ENCODE measurements at regions not wholly inside any gene's neighbourhood (a gene's known extent, or its start where the extent isn't known, plus 50 kb on each side); places are given as distances from the start of the nearest gene placed in this dataset.

DNA sequence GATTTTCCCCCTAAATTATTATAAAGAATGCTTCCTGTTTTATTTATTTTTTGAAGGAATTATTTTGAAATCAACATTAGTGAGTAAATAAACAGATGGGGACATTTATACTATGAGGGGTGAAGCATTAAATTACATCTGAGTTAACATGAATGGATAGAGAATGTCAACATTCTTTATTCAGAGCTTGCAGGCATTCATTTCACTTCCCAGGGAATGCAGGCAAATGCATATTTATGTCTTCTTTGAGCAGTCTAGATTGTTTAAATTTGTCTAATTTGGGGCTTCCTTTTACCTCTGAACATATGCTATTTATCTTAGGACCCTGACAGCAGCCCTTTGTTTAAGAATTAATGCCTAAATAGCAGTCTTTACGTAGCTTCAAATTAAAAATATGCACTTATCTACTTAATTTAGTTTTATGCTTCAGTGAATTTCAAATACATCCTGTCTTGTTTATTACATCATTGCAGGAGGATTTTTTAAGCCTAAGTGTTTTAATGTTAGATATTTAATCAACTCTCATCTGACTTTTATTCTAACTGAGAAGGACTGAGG is 630.5 kb upstream of the LMCD1 start:
- no peaks in the 10 kb centered on the region for H3K27me3 Mint-ChIP-seq

DNA sequence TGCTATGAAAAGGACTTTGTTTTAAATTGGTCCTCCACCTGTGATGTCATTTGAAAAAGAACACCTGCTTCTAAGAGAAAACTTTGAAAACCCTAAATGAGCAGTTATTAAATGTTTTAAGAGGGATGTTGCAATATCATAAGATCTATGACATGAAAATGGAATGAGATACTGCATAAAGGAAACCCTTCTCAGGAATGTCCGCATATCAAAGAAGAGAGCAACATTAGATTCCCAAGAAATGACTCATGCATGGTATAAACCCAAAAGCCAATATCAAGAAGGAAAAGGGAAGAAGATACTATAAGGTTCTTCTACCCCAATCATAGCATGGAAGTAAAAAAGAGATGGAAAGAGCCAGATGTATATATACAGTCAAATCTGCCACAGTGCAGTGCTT is 627.5 kb upstream of the LMCD1 start:
- Mint-ChIP-seq H3K4me1 (ENCODE audit: low read depth) (peaks cover 31% of the 10 kb centered on the region), H3K27ac (no peak overlapping the region), H3K27me3 (no peaks in the 10 kb centered on the region), H3K9me3 (peaks cover 10% of the 10 kb centered on the region), H3K36me3 (ENCODE audit: low read depth) (no peaks in the 10 kb centered on the region), H3K4me3 (no peak overlapping the region)
- DNase-seq = no peak

More for the DNA sequence above, 630.5 kb upstream of the LMCD1 start:
- Mint-ChIP-seq H3K4me3 (no peak overlapping the region), H3K27ac (no peak overlapping the region), H3K4me1 (ENCODE audit: low read depth) (peaks cover 16% of the 10 kb centered on the region), H3K9me3 (peaks cover 6% of the 10 kb centered on the region), H3K36me3 (ENCODE audit: low read depth) (no peaks in the 10 kb centered on the region)
- no peak for DNase-seq

DNA sequence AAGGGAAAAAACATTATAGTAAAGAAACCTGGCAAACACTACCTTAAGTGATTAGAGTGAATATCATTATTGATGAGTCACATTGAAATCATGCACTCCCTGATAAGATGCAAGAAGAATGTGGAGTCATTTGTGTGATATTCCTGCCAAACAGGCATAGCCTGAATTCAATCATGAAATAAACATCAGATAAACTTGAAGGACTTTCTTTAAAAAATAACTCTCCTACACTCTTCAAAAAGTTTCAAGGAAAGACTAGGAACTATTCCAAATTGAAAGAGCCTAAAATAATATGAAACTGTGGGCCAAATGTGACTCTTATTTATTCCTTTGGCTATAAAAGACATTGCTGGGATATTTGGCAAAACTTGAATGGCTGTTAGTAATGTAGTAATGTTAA is 625.7 kb upstream of the LMCD1 start:
- no peak overlapping the region for H3K27ac Mint-ChIP-seq
- H3K27me3 Mint-ChIP-seq = no peaks in the 10 kb centered on the region
- peaks cover 23% of the 10 kb centered on the region for H3K9me3 Mint-ChIP-seq
- H3K4me1 Mint-ChIP-seq (ENCODE audit: low read depth) = peaks cover 48% of the 10 kb centered on the region
- DNase-seq = no peak
- no peaks in the 10 kb centered on the region for H3K36me3 Mint-ChIP-seq (ENCODE audit: low read depth)
- no peak overlapping the region for H3K4me3 Mint-ChIP-seq

DNA sequence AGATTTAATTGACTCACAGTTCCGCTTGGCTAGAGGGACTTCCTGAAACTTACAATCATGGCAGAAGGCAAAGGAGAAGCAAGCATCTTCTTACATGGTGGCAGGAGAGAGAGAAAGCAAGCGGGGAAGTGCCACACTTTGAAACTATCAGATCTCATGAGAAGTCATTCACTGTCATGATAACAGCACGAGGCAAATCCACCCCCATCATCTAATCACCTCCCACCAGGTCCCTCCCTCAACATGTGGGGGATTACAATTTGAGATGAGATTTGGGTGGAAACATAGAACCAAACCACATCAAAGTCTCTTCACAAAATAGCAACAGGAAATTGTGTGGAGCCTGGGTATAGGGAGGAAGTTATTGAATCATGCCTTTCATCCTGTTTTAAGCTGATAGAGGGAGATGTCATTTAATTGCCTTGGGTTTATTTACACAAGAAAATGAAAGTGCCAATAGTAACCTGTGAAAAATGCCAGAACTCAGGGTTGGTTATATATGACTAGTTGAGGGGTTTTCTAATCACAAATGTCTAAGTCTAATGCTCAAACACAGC is 624.8 kb upstream of the LMCD1 start:
- Mint-ChIP-seq H3K4me3 (peak overlapping the region; percentile 13), H3K27me3 (no peaks in the 10 kb centered on the region), H3K4me1 (ENCODE audit: low read depth) (peaks cover 56% of the 10 kb centered on the region)

DNA sequence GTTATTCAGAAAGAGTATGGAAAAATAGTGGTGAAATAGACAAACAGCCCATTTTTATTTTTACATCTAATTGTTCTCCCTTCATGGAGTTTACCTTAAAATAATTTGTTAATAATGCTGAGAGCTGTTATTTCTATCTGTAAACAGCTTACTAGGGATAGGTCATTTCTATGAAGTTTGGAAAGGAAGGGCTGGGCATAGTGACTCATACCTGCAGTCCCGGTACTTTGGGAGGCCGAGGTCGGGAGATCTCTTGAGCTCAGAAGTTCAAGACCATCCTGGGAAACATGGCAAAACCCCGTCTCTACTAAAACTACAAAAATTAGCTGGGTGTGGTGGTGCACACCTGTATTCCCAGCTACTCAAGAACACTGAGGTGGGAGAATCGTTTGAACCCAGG is 624.3 kb upstream of the LMCD1 start:
- Mint-ChIP-seq H3K4me3 (peak overlapping the region; percentile 13), H3K9me3 (peaks cover 27% of the 10 kb centered on the region), H3K36me3 (ENCODE audit: low read depth) (no peaks in the 10 kb centered on the region), H3K27me3 (no peaks in the 10 kb centered on the region), H3K4me1 (ENCODE audit: low read depth) (peaks cover 61% of the 10 kb centered on the region), H3K27ac (peak overlapping the region; percentile 86)
- no peak for DNase-seq

More for the DNA sequence above, 624.8 kb upstream of the LMCD1 start:
- H3K27ac Mint-ChIP-seq = peak overlapping the region; percentile 86
- H3K36me3 Mint-ChIP-seq (ENCODE audit: low read depth) = no peaks in the 10 kb centered on the region
- DNase-seq = peak; percentile 39
- H3K9me3 Mint-ChIP-seq = peaks cover 27% of the 10 kb centered on the region

DNA sequence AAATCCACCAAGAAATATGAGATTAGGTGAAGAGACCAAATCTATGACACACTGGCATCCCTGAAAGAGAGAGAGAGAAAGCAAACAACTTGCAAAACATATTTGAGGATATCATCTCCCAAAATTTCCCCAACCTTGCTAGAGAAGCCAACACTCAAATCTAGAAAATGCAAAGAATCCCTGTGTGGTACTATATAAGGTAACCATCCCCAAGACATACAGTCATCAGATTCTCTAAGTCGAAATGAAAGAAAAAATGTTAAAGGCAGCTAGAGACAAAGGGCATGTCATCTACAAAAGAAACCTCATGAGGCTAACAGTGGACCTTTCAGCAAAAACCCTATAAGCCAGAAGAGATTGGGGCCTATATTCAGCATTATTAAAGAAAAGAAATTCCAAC is 622.1 kb upstream of the LMCD1 start:
- H3K27me3 Mint-ChIP-seq = no peaks in the 10 kb centered on the region
- H3K9me3 Mint-ChIP-seq = peaks cover 42% of the 10 kb centered on the region
- peak overlapping the region; percentile 8 for H3K27ac Mint-ChIP-seq
- no peaks in the 10 kb centered on the region for H3K36me3 Mint-ChIP-seq (ENCODE audit: low read depth)
- H3K4me1 Mint-ChIP-seq (ENCODE audit: low read depth) = peaks cover 62% of the 10 kb centered on the region
- DNase-seq = no peak
- no peak overlapping the region for H3K4me3 Mint-ChIP-seq

DNA sequence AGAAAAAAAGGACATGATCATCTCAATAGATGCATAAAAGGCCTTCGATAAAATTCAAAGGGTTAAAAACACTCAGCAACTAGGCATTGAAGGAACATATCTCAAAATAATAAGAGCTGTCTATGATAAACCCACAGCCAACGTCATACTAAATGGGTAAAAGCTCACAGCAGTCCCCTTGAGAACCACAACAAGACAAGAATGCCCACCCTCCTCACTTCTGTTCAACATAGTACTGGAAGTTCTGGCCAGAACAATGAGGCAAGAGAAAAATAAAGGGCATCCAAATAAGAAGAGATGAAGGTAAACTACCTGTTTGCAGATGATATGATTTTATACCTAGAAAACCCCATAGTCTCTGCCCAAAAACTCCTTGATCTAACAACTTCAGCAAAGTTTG is 619.7 kb upstream of the LMCD1 start:
- H3K4me1 Mint-ChIP-seq (ENCODE audit: low read depth) = peaks cover 48% of the 10 kb centered on the region
- no peak for DNase-seq
- H3K36me3 Mint-ChIP-seq (ENCODE audit: low read depth) = no peaks in the 10 kb centered on the region
- H3K9me3 Mint-ChIP-seq = peaks cover 49% of the 10 kb centered on the region
- no peaks in the 10 kb centered on the region for H3K27me3 Mint-ChIP-seq
- no peak overlapping the region for H3K4me3 Mint-ChIP-seq
- H3K27ac Mint-ChIP-seq = no peak overlapping the region

DNA sequence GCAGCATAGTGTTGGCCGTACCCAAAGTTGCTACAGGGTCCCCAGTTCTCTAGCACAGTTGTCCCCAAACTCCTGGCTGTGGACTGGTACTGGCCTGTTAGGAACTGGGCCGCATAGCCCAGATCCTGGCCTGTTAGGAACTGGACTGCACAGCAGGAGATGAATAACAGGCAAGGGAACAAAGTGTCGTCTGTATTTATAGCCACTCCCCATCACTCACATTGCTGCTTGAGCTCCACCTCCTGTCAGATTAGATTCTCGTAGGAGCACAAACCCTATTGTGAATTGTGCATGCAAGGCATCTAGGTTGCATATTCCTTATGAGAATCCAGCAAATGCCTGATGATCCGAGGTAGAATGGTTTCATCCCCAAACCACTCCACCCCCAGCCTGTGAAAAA is 604.0 kb upstream of the LMCD1 start:
- no peaks in the 10 kb centered on the region for H3K36me3 Mint-ChIP-seq (ENCODE audit: low read depth)
- H3K27ac Mint-ChIP-seq = no peak overlapping the region
- H3K4me1 Mint-ChIP-seq (ENCODE audit: low read depth) = peaks cover 9% of the 10 kb centered on the region
- no peaks in the 10 kb centered on the region for H3K27me3 Mint-ChIP-seq
- H3K4me3 Mint-ChIP-seq = no peak overlapping the region
- DNase-seq = no peak
- H3K9me3 Mint-ChIP-seq = no peaks in the 10 kb centered on the region

DNA sequence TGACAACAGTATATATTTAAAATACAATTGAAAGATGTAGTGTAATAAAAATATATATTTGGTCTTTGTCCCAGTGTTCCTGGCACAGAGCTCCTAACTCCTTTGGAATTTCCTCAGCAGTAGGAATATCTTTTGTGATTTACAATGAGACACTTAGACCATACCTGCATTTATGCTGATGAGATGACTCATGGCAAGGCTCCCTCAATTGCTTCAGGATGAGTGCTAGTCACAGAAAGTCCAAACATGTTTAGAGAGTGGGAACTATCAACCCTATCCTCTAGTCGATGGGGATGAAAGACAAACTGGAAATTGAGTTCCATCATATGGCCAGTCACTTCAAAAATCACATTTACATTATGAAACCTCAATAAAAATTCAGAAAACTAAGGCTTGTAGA is 588.3 kb upstream of the LMCD1 start:
- H3K27me3 Mint-ChIP-seq = no peaks in the 10 kb centered on the region
- no peak overlapping the region for H3K4me3 Mint-ChIP-seq
- DNase-seq = no peak
- H3K9me3 Mint-ChIP-seq = no peaks in the 10 kb centered on the region
- peaks cover 29% of the 10 kb centered on the region for H3K4me1 Mint-ChIP-seq (ENCODE audit: low read depth)
- H3K27ac Mint-ChIP-seq = no peak overlapping the region
- no peaks in the 10 kb centered on the region for H3K36me3 Mint-ChIP-seq (ENCODE audit: low read depth)

DNA sequence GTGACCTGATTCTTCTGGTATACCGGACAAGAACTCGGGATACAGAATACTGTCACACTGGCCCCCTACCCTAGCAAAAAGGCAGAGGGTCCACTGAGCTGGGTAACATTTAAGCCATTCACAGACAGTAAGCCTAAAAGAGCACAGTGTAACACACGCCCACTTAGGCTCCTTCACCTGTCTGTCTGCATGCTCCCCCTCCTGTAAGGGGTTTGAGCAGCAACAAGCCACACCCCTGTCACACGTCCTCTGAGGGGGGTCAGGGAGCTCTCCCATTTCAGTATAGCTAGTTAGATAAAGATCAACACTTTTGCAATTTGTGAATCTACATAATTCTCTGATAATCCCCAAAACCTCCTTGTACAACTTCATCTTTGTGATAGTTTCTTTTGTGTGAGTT is 586.3 kb upstream of the LMCD1 start:
- H3K4me1 Mint-ChIP-seq (ENCODE audit: low read depth) = peaks cover 38% of the 10 kb centered on the region
- no peaks in the 10 kb centered on the region for H3K9me3 Mint-ChIP-seq
- no peak overlapping the region for H3K27ac Mint-ChIP-seq
- H3K4me3 Mint-ChIP-seq = no peak overlapping the region
- H3K27me3 Mint-ChIP-seq = no peaks in the 10 kb centered on the region
- no peaks in the 10 kb centered on the region for H3K36me3 Mint-ChIP-seq (ENCODE audit: low read depth)
- no peak for DNase-seq

DNA sequence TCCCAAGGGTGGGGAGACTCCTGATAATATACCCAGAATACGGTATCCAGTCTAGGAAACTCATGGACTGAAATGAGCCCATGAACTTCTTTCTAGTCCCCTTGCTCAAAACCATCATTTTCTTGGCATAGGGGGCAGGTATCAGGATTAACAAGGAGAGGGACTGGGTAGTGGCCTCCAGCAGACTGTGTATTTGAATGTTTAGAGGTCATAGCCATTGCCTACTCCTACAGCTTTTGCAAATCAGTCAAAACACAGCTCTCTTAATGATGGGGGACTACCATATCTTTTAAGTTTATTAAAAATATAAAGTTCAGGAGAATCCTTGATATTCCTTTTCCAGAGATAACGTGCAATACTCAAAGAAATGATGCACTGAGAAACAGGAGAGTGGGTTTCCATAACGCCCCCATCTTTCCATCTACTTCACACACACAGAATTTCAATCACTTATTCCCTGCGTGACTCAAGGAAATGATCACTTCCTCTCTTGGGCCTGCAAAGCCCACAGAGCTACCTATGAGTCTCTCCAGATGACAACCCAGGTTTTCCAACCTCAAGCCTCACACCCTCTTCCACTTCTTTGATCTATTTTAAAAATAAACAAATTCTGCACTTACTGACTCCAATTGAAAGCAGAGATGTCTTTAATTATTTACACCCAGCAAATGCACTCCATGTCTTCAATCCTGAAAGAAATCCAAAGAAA is 584.0 kb upstream of the LMCD1 start:
- DNase-seq = no peak

DNA sequence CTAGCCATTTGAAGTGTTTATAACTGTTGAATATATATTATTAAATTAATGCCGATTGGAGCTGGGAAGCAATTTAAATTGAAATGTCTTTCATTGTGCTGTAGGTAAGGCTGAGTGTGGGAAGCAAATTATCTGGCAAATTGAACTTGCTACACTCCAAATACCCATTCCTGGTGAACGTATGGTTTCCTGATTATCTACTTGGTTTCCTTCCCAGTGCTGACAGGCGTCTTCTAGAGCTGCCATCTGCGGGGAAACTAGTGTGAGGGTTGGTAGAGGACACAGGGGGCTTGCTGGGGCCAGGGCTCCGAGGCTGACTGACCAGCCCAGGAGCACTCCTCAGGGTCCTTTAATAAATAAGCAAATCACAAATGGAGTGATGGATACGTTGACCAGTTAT is 581.4 kb upstream of the LMCD1 start:
- H3K27ac Mint-ChIP-seq = no peak overlapping the region
- no peaks in the 10 kb centered on the region for H3K27me3 Mint-ChIP-seq
- no peak for DNase-seq
- peaks cover 33% of the 10 kb centered on the region for H3K4me1 Mint-ChIP-seq (ENCODE audit: low read depth)
- no peaks in the 10 kb centered on the region for H3K36me3 Mint-ChIP-seq (ENCODE audit: low read depth)
- H3K9me3 Mint-ChIP-seq = peaks cover 6% of the 10 kb centered on the region
- no peak overlapping the region for H3K4me3 Mint-ChIP-seq

More for the DNA sequence above, 584.0 kb upstream of the LMCD1 start:
- Mint-ChIP-seq H3K27ac (peak overlapping the region; percentile 75), H3K27me3 (no peaks in the 10 kb centered on the region), H3K9me3 (peaks cover 6% of the 10 kb centered on the region), H3K4me3 (peak overlapping the region; percentile 21), H3K36me3 (ENCODE audit: low read depth) (no peaks in the 10 kb centered on the region), H3K4me1 (ENCODE audit: low read depth) (peaks cover 38% of the 10 kb centered on the region)

DNA sequence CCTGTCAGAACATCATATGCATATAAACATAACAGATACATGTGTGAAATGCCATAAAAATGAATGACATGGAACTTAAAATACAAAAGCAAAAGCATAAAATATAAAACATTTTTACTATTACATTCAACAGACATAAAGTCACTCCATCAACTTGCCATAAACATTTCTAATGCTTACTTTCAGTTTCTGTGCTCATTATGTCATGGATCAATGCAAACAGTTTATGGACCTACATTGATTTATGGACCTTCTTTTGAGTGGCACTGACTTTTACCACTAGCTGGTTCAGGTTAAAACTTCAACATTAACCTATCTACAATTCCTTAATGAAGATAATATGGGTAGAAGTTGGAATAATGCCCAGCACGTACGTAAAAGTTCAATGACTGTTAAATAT is 577.4 kb upstream of the LMCD1 start:
- Mint-ChIP-seq H3K36me3 (ENCODE audit: low read depth) (no peaks in the 10 kb centered on the region), H3K4me3 (no peak overlapping the region), H3K9me3 (peaks cover 6% of the 10 kb centered on the region), H3K27ac (no peak overlapping the region), H3K27me3 (no peaks in the 10 kb centered on the region), H3K4me1 (ENCODE audit: low read depth) (peaks cover 16% of the 10 kb centered on the region)
- no peak for DNase-seq

DNA sequence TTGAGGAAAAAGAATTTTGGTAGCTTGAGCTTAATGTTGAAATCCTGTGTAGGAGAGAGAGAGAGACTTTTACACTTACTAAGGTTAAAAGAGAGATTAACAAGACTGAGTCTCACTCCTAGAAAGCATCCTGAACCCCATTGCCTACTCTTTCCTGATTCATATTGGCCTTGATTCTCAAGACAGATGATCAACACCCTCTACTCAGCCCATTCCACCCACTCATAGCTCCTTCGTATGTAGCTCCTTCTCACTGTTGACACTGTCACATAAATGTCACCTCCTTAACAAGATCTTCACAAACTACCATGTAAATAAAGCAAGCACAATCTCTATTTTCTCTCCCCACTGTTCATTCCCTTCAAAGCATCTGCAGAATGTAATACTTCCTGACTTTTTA is 574.6 kb upstream of the LMCD1 start:
- no peak overlapping the region for H3K27ac Mint-ChIP-seq
- H3K36me3 Mint-ChIP-seq (ENCODE audit: low read depth) = no peaks in the 10 kb centered on the region
- peaks cover 18% of the 10 kb centered on the region for H3K4me1 Mint-ChIP-seq (ENCODE audit: low read depth)
- H3K27me3 Mint-ChIP-seq = no peaks in the 10 kb centered on the region
- H3K9me3 Mint-ChIP-seq = no peaks in the 10 kb centered on the region
- DNase-seq = no peak
- H3K4me3 Mint-ChIP-seq = no peak overlapping the region

DNA sequence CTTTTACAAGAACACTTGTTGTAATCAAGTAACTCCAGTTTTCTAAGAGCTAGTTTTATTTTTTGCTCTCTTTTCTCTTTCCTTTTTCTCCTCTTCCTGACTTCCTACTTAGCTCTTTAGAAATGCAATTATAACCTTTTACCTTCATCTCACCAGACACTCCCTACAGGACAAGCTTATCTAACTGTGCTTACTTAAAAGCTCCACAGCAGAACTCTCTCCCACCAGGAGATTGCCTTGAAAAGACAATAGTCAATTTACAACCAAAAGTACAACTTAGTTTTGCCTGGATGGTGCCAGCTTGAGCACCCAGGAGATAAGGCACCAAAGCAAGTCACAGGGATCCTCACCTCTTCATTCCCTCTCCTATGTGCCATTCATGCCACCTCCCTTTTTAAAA is 573.8 kb upstream of the LMCD1 start:
- Mint-ChIP-seq H3K4me1 (ENCODE audit: low read depth) (peaks cover 18% of the 10 kb centered on the region), H3K9me3 (no peaks in the 10 kb centered on the region), H3K36me3 (ENCODE audit: low read depth) (no peaks in the 10 kb centered on the region), H3K4me3 (no peak overlapping the region), H3K27ac (no peak overlapping the region), H3K27me3 (no peaks in the 10 kb centered on the region)
- DNase-seq = no peak
